ENCODE measurements at regions not wholly inside any gene's neighbourhood (a gene's known extent, or its start where the extent isn't known, plus 50 kb on each side); places are given as distances from the start of the nearest gene placed in this dataset.
"Not testable (repeated sequence)": the region's sequence is repeated elsewhere in the genome, so short reads cannot be mapped to it uniquely, and the experiment has no call there.

GRCh38 chr12:33825986-33826602 is 196.2 kb upstream of the ALG10 start:
- DNase-seq (ENCODE audit: low spot score), result no peak

GRCh38 chr12:33828326-33828725 is 194.0 kb upstream of the ALG10 start:
- no peak for DNase-seq (ENCODE audit: low spot score)

- no peak for DNase-seq (ENCODE audit: low spot score)
These were observed 192.2 kb upstream of the ALG10 start for GRCh38 chr12:33830070-33830469.

GRCh38 chr12:33832900-33833299 is 189.4 kb upstream of the ALG10 start:
- no peak for DNase-seq (ENCODE audit: low spot score)

GRCh38 chr12:33834672-33835071 is 187.6 kb upstream of the ALG10 start:
- DNase-seq (ENCODE audit: low spot score), result no peak

- DNase-seq (ENCODE audit: low spot score), result no peak
These were observed 145.7 kb upstream of the ALG10 start for GRCh38 chr12:33876618-33877017.

GRCh38 chr12:33892425-33892824 is 129.9 kb upstream of the ALG10 start:
- no peak for DNase-seq (ENCODE audit: low spot score)

- DNase-seq (ENCODE audit: low spot score), result not testable (repeated sequence)
These were observed 101.8 kb upstream of the ALG10 start for GRCh38 chr12:33920460-33920859.

GRCh38 chr12:33926095-33926494 is 96.2 kb upstream of the ALG10 start:
- no peak for DNase-seq (ENCODE audit: low spot score)

GRCh38 chr12:33937669-33938068 is 84.6 kb upstream of the ALG10 start:
- DNase-seq (ENCODE audit: low spot score), result not testable (repeated sequence)

GRCh38 chr12:33942172-33942571 is 80.1 kb upstream of the ALG10 start:
- no peak for DNase-seq (ENCODE audit: low spot score)

GRCh38 chr12:33944703-33945437 is 77.4 kb upstream of the ALG10 start:
- DNase-seq (ENCODE audit: low spot score), result no peak

GRCh38 chr12:33945438-33945784 is 76.9 kb upstream of the ALG10 start:
- DNase-seq (ENCODE audit: low spot score), result no peak

- DNase-seq (ENCODE audit: low spot score), result not testable (repeated sequence)
These were observed 56.1 kb upstream of the ALG10 start for GRCh38 chr12:33966219-33966618.

GRCh38 chr12:33967760-33968159 is 54.5 kb upstream of the ALG10 start:
- DNase-seq (ENCODE audit: low spot score), result no peak
